ENCODE measurements at regions not wholly inside any gene's neighbourhood (a gene's known extent, or its start where the extent isn't known, plus 50 kb on each side); places are given as distances from the start of the nearest gene placed in this dataset.
A peak's percentile ranks its signal among the peaks of the same experiment; 100 is the strongest.
"Not testable (repeated sequence)": the region's sequence is repeated elsewhere in the genome, so short reads cannot be mapped to it uniquely, and the experiment has no call there.

- DNase-seq = no peak
These were observed 262.7 kb downstream of the BTG1 start for GRCh38 chr12:91882910-91883309.

GRCh38 chr12:91880528-91880927 lies 265.1 kb downstream of the BTG1 start:
- no peak for DNase-seq

- no peak for DNase-seq
These were observed 268.0 kb downstream of the BTG1 start for GRCh38 chr12:91877456-91878235.

DNA sequence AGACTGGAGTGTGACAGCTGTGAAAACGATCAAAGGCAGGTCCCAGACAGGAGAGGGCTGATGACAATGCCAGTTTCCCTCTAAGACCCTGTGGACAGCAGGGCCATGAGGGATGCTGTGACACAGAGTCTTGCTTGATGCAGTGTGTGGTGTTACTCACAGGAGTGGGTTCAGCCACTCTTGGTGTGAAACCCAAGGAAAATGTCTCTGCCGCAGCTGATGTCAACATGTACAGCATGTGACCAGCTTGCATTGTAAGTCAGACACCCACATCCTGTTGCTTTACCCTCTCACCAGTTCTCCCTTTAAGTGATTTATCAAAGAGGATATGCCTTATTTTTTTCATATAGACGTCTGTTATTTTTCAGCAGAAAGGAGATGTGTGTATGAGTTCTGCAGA lies 268.6 kb downstream of the BTG1 start:
- no peak for DNase-seq

GRCh38 chr12:91875671-91876070 lies 270.0 kb downstream of the BTG1 start:
- DNase-seq = not testable (repeated sequence)

DNA sequence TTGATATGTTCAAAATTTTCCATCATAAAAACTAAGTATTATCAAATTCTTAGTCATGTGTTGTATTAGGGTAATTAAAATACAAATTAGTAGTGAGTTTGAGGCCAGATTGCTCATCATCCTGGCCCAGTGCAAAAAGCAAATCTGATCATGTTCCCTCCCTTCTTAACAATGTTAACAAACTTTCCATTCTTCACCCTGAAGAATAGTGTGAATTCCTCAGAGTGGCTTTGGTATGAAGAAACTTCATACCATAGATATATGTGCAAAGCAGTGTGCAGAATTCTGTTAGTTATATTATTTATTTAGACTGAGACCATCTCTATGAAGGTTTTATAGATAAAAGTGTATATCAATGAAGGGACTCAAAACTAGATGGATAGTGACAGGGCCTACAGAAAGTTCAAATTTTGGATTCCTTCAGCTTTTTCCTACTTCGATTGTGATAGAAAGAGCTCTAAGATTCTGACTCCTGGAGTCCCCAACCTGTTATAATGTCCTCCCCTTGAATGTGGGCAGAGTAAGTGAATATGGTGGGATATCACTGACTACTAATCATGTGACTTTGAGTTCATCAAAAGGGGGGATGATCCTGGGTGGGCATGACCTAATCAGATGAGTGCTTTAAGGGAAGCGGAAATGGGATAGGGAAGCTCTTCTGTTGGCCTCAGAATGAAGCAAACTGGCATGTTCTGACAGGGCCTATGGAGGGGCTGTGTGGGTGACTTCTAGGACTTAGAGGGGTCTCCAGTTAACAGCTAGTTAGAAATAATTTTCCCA lies 271.4 kb downstream of the BTG1 start:
- DNase-seq = no peak

DNA sequence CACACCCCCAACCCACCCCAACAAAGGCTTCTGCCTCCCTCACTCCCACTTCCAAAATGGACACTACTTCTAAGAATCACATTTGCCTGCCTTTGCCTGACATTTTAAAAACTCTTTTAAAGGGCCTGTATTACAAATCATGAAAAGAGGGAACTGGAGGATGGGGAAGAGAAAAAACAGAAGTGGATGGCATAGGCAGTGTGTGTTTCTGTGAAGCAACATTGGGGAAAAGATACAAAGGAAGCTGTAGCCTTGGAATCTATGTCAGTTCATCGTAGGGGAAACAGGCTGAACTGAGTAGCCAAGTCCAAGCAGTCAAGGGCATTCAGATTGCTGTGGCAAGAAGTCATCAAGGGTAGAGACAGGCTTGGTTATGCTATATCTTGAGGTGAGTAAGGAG lies 273.9 kb downstream of the BTG1 start:
- no peak for DNase-seq

- DNase-seq = no peak
These were observed 274.6 kb downstream of the BTG1 start for GRCh38 chr12:91870872-91871707.

GRCh38 chr12:91868054-91868453 lies 277.6 kb downstream of the BTG1 start:
- no peak for DNase-seq

DNA sequence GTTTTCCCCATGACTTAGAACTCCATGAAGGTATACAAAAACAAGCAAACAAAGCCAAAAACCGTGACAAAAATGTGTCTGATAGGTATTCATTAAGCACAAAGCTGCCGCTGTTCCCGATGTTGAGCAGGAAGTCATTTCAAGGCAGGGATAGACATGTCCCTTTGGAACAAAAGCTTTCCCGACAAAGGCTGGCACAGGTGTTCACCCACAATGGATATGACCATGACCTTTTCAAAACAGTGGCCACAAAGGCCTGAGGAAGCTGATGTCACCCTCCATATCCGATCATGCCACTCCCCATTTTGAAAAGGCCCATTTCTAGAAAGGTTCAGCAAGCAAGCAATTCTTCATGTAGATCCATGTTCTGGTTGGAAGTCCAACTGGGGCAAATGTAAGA lies 279.1 kb downstream of the BTG1 start:
- DNase-seq = no peak

DNA sequence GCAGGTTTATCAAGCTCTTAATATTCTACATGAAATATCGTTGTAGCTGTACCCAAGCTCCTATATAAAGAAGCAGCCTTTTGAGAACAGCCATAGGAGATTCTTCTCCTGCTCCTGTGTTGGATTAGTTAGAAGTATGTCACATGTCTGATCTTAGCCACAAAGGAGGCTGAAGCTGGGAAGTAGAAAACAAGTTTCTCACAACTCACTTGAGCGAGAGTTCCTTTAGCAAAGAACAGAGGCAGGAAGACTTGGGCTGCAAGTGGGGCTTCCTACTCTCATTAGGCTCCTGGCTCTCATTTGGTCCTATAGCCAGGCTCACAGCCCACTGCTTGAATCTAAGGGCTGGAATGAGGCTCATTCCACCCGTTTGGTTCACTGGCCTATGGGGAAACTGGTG lies 281.9 kb downstream of the BTG1 start:
- no peak for DNase-seq

DNA sequence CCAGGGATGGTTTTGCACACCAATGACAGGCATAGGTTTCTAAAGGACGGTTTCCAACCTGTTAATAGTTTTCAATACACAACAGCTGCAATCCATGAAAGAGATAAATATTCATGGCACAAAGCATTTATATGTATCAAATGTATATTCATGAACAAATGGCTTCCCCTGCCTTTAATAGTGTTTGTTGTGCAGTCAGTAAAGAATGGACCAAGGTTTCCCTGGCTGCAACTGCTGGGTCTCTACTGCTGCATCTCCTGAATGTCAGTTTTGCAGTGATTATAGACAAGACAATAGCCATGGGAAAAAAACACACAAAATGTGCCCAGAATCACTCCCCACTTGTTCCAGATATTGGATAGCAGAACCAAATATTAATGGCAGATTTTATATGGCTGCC lies 284.1 kb downstream of the BTG1 start:
- DNase-seq = peak; percentile 2

GRCh38 chr12:91859347-91859746 lies 286.3 kb downstream of the BTG1 start:
- no peak for DNase-seq

DNA sequence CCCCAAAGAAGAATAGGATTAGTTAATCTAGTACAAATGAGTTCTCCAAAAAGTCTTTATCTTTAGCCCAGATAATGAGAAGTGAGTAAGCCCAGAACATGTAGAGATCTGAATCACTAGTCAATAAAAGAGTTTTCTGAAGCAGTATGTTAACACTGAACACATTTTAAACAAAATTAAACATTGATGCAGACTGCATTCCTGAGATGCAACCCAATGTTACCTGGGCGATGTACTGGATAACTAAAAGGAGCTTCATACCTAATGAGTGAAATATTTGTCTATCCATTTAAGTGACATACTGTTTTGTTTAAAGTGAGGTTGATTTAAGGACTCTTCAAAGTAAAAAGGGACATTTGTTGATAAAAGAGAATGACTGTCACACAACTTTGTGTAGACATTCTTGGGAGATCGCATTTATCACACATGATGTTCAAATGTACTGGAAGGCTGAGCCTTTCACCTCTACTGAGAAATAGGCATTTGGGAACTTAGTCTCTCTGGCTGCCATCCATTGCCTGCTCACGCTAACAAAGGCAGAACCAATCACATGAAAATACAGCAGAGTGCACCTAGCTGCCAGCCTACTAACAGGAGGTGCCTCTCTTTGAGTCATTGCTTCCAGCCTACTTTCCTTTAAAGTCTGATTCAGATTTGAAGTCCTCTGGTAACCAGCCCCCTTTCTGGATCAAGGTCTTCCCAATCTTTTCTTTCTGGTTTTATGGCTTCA lies 287.7 kb downstream of the BTG1 start:
- no peak for DNase-seq

GRCh38 chr12:91854725-91855124 lies 290.9 kb downstream of the BTG1 start:
- no peak for DNase-seq

DNA sequence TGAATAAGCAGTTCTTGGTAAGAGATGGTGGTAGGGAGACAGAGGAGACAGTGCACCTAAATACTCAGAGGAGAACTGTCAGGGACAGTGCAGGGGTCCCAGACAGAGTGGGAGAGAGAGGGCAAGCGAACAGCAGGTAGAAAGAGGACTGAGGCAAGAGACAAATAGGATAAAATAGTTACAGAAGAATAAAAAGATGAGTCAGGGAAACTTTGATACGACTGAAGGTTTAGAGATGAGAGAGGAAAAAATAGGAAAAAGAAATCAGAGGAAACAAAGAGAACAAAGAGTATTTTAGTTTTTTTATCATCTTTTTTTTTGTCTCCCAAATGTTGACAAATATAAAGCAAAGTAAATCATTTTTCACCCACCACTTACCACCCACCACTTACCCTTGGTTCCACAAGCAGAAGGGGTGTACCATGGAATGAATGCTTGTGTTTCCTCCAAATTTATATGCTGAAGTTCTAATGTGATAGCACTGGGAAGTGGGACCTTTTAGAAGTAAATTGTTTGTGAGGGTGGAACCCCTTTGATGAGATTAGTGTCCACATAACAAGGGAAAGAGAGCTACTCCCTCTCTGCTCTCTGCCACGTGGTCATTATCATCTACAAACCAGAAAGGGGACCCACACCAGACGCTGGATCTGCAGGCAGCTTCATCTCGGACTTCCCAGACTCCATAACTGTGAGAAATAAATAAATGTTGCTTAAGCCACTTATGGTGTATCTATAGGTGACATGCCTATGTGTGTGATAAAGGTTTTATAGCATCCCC lies 292.1 kb downstream of the BTG1 start:
- no peak for DNase-seq

- DNase-seq = no peak
These were observed 293.0 kb downstream of the BTG1 start for GRCh38 chr12:91852634-91853033.

DNA sequence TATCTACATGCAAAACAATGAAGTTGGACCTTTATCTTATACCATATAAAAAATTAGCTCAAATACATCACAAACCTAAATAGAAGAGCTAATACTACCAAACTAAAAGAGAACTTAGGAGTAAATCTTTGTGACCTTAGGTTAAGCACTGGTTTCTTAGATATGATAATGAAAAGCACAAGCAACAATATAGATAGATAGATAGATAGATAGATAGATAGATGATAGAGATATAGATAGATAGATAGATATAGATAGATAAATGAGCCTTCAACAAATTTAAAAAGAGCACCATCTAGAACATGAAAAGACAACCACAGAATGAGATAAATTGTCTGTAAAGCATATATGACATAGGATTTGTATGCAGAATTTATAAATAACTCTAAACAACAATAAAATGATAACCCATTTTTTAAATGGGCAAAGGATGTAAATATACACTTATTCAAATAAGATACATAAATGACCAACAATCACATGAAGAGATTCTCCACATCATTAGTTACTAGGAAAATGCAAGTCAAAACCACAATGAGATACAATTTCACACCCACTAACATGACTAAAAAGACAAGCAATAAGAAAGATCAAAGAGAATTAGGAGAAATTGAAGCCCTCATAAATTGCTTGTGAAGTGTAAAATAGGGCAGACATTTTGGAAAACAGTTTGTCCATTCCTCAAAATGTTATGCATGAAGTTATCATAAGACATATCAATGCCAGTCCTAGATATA lies 293.7 kb downstream of the BTG1 start:
- no peak for DNase-seq

DNA sequence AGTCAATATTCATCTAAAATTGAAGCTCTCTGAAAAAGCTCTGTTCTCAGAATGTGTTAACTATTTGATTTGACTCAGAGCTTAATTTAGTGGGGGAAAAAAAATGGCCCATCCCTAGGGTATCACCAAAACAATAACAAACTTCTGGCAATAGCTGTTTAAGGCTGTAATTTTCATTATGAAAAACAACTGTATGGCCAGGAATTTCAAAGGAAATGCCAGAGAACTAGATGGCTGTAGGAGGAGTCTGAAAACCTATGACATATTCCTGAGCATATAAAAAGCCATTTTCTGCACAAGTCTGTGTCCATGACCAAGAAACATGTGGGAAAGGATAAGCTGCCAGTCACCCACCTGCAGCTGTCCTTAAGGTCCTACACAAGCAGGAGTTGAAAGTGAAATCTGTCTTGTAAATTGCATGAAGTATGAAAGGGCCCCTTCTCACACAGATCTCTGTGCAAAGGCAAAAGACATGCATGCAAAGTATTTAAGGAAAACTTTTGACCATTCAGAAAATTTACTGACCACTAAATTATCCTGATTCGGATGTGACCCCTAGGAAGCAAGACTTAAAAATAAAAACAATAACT lies 299.1 kb downstream of the BTG1 start:
- no peak for DNase-seq

- DNase-seq = no peak
These were observed 300.3 kb downstream of the BTG1 start for GRCh38 chr12:91845365-91845764.

DNA sequence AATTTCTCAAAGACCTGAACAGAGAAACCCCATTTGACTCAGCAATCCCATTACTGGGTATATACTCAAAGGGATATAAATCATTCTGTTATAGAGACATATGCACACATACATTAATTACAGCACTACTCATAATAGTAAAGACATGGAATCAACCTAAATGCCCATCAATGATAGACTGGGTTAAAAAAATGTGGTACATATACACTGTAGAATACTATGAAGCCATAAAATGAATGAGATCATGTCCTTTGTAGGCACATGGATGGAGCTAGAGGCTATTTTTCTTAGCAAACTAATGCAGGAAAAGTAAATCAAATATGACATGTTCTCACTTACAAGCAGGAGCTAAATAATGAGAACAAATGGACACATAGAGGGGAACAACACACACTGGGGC lies 303.8 kb downstream of the BTG1 start:
- no peak for DNase-seq
